ENCODE measurements at regions not wholly inside any gene's neighbourhood (a gene's known extent, or its start where the extent isn't known, plus 50 kb on each side); places are given as distances from the start of the nearest gene placed in this dataset.

DNA sequence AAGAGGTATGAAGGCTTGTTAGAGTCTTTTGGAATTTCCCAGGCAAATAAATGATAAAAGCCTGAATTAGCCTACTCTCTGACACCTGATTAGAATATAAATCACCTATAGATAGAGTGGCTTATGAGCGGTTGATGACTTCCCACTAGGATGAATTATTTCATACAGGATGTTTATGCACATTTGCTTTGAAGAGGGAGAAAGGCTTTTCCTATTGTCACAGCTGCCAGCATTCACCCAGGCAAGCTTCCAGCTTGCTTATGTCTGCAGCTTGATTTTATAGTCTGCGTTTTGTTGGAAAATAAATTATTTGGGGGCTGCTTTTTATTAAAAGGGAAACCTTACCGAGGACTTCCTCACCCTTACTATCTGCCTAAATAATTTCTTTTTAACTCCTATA lies 51.3 kb upstream of the EIF2S2 start:
- DNase-seq (no peak), ATAC-seq (no peak)
- Histone ChIP-seq H3K27me3 (ENCODE audit: low read depth) (no peaks in the 10 kb centered on the region), H3K36me3 (no peaks in the 10 kb centered on the region), H3K4me3 (no peak overlapping the region), H3K9me3 (no peaks in the 10 kb centered on the region), H3K27ac (no peak overlapping the region), H3K4me1 (peaks cover 7% of the 10 kb centered on the region)
- intact Hi-C loops (cut with DNase I), result no loop called here
- no peak for TF ChIP-seq CTCF (IDR thresholded peaks at IDR 0.05)

DNA sequence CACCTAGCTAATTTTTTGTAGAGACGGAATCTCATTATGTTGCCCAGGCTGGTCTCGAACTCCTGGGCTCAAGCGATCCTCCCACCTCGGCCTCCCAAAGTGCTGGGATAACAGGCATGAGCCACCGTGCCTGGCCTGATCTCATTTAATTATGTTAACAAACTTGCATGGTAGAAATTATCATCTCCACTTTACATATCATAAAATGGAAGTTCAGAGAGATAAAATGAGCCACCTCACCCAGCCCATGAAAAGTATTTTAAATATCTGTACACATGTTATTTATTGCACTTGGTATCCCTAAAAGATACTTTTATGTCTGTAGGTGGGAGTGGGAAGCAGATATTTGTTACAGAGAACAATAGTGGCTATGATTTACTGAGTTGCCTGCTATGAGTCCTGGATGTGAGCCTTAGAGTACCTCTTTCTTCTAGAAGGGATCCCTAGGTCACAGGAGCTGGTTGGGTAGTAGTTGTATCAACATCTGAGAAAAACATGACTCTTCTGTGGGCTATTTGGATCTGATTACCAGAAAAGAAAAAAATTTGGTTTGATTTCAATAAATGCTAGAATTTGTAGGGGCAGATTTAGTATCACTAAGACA lies 52.4 kb upstream of the EIF2S2 start:
- no peaks in the 10 kb centered on the region for H3K27me3 ChIP-seq (ENCODE audit: low read depth)
- H3K9me3 ChIP-seq, result no peaks in the 10 kb centered on the region
- H3K36me3 ChIP-seq, result no peaks in the 10 kb centered on the region
- intact Hi-C loops (cut with DNase I), result no loop called here
- ATAC-seq, result no peak
- no peak for DNase-seq
- no peak for TF ChIP-seq CTCF (IDR thresholded peaks at IDR 0.05)
- H3K4me1 ChIP-seq, result peaks cover 7% of the 10 kb centered on the region
- H3K27ac ChIP-seq, result no peak overlapping the region
- no peak overlapping the region for H3K4me3 ChIP-seq

DNA sequence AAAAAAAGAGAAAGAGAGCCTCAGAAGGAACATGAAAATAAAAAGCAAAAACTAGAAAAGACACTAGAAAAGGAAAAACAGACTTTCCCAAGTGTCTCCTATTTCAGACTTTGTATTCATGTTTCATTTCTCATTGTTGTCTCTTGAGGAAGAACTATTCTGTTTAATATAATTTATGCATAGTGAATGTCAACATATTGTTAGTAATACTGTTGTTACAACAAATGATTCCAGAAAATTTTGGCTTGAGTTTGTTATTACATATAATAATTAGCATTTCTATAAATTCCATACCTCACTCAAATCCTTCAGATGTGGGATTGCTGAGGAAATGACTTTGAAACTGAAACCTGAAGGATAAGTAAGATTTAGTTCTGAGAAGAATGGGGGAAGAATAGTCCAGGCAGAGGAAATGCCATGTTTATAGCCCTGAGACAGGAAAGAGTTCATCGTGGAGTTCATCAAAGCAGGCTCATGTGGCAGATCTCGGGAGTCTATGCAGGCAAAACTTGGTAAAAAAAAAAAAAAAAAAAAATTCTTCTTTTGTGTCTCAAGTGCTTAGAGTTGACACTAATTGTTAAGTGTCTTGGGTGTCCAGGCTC lies 53.1 kb upstream of the EIF2S2 start:
- no peak overlapping the region for H3K27ac ChIP-seq
- ATAC-seq (no peak), DNase-seq (no peak)
- H3K4me1 ChIP-seq, result peaks cover 7% of the 10 kb centered on the region
- no peaks in the 10 kb centered on the region for H3K36me3 ChIP-seq
- H3K27me3 ChIP-seq (ENCODE audit: low read depth), result no peaks in the 10 kb centered on the region
- no peak for TF ChIP-seq CTCF (IDR thresholded peaks at IDR 0.05)
- no peaks in the 10 kb centered on the region for H3K9me3 ChIP-seq
- intact Hi-C loops (cut with DNase I), result no loop called here
- no peak overlapping the region for H3K4me3 ChIP-seq

- Histone ChIP-seq H3K36me3 (no peaks in the 10 kb centered on the region), H3K27ac (no peak overlapping the region), H3K4me1 (no peaks in the 10 kb centered on the region), H3K4me3 (no peak overlapping the region), H3K9me3 (no peaks in the 10 kb centered on the region), H3K27me3 (ENCODE audit: low read depth) (no peaks in the 10 kb centered on the region)
- TF ChIP-seq CTCF (IDR thresholded peaks at IDR 0.05), result no peak
- DNase-seq (no peak), ATAC-seq (no peak)
- intact Hi-C loops (cut with DNase I), result no loop called here
Observed at GRCh38 chr20:34171640-34172039, 59.6 kb upstream of the EIF2S2 start.

- TF ChIP-seq CTCF (IDR thresholded peaks at IDR 0.05), result no peak
- no peaks in the 10 kb centered on the region for H3K27me3 ChIP-seq (ENCODE audit: low read depth)
- no peaks in the 10 kb centered on the region for H3K9me3 ChIP-seq
- no peak overlapping the region for H3K4me3 ChIP-seq
- DNase-seq, result no peak
- H3K36me3 ChIP-seq, result no peaks in the 10 kb centered on the region
- intact Hi-C loops (cut with DNase I), result no loop called here
- H3K27ac ChIP-seq, result no peak overlapping the region
- no peak for ATAC-seq
- no peaks in the 10 kb centered on the region for H3K4me1 ChIP-seq
Observed at GRCh38 chr20:34172926-34173325, 60.9 kb upstream of the EIF2S2 start.

Data from lower lobe of right lung (tissue), 2 donors.